Mucosa of descending colon (tissue), 3 donors: ENCODE measurements at regions not wholly inside any gene's neighbourhood (a gene's known extent, or its start where the extent isn't known, plus 50 kb on each side); places are given as distances from the start of the nearest gene placed in this dataset.

ENCODE experiments used
- ATAC-seq: fragments of 200-7000 bp; cut with Tn5 transposase; one replicate; pipeline ENCODE4 v1.9.1; 2020; ENCODE audit warnings: mild to moderate bottlenecking, moderate library complexity
- DNase-seq, 3 donors: peaks; one replicate each; pipeline ENCODE4 v3.0.0-alpha.2; 2020
- H3K36me3 ChIP-seq: fragments of 200-600 bp; one replicate; pipeline ENCODE4 v1.8.0; 2021; ENCODE audit warnings: low read depth, mild to moderate bottlenecking
- H3K4me1 ChIP-seq: fragments of 200-600 bp; one replicate; pipeline ENCODE4 v1.8.0; 2021; ENCODE audit warnings: low read depth, mild to moderate bottlenecking
- H3K4me3 ChIP-seq: fragments of 200-600 bp; one replicate; pipeline ENCODE4 v1.8.0; 2021; ENCODE audit warnings: mild to moderate bottlenecking
- H3K9me3 ChIP-seq: fragments of 200-600 bp; one replicate; pipeline ENCODE4 v1.8.0; 2021; ENCODE audit warnings: mild to moderate bottlenecking
- CTCF ChIP-seq: fragments of 200-600 bp; IDR thresholded peaks from one replicate; pipeline ENCODE4 v1.8.0; 2022; ENCODE audit warnings: antibody characterized with exemption, mild to moderate bottlenecking
- intact Hi-C, 2 donors: fragments of 100-400 bp; cut with DNase I in 1 of 2; cut with micrococcal nuclease in 1 of 2; formaldehyde crosslinking; loops; one replicate each; pipeline versions ENCODE4 v1.11.0 to v1.11.1; 2022; cut with DNase I, micrococcal nuclease
- donor health status: DM: no; HTN: no; CAD: no; lungs with moderate emphysema.
- donor health status: DM: no; HTN: no; CAD: no.
- donor health status: DM: no; HTN: yes; CAD: no.

GRCh38 chr4:156635051-156635450 is 336.5 kb downstream of the PDGFC start:
- no peak for DNase-seq
- no peak for TF ChIP-seq CTCF
- no peaks in the 10 kb centered on the region for H3K36me3 ChIP-seq
- no peaks in the 10 kb centered on the region for H3K4me1 ChIP-seq
- ATAC-seq, result no peak
- no peak overlapping the region for H3K4me3 ChIP-seq
- H3K9me3 ChIP-seq, result no peaks in the 10 kb centered on the region
- intact Hi-C loops, result no loop called here

GRCh38 chr4:156634612-156635011 is 337.0 kb downstream of the PDGFC start:
- H3K4me3 ChIP-seq, result no peak overlapping the region
- DNase-seq (no peak), ATAC-seq (no peak)
- no peaks in the 10 kb centered on the region for H3K36me3 ChIP-seq
- intact Hi-C loops, result no loop called here
- no peaks in the 10 kb centered on the region for H3K9me3 ChIP-seq
- no peaks in the 10 kb centered on the region for H3K4me1 ChIP-seq
- no peak for TF ChIP-seq CTCF

GRCh38 chr4:156633847-156634246 is 337.8 kb downstream of the PDGFC start:
- no peak for DNase-seq
- intact Hi-C loops, result no loop called here
- H3K36me3 ChIP-seq, result no peaks in the 10 kb centered on the region

GRCh38 chr4:156628858-156629257 is 342.7 kb downstream of the PDGFC start:
- no peaks in the 10 kb centered on the region for H3K4me1 ChIP-seq
- intact Hi-C loops, result no loop called here
- DNase-seq (no peak), ATAC-seq (no peak)
- no peaks in the 10 kb centered on the region for H3K9me3 ChIP-seq
- H3K4me3 ChIP-seq, result no peak overlapping the region
- no peak for TF ChIP-seq CTCF
- H3K36me3 ChIP-seq, result no peaks in the 10 kb centered on the region

More at GRCh38 chr4:156633847-156634246, 337.8 kb downstream of the PDGFC start:
- Histone ChIP-seq H3K9me3 (no peaks in the 10 kb centered on the region), H3K4me1 (no peaks in the 10 kb centered on the region), H3K4me3 (no peak overlapping the region)
- no peak for ATAC-seq
- TF ChIP-seq CTCF, result no peak

- intact Hi-C loops, result no loop called here
- no peak for DNase-seq
- TF ChIP-seq CTCF, result no peak
- no peak for ATAC-seq
- no peaks in the 10 kb centered on the region for H3K9me3 ChIP-seq
- H3K4me1 ChIP-seq, result no peaks in the 10 kb centered on the region
- H3K36me3 ChIP-seq, result no peaks in the 10 kb centered on the region
- H3K4me3 ChIP-seq, result no peak overlapping the region
Measured at GRCh38 chr4:156623376-156623775, 348.2 kb downstream of the PDGFC start.

GRCh38 chr4:156620786-156621185 is 350.8 kb downstream of the PDGFC start:
- intact Hi-C loops, result no loop called here
- no peak for TF ChIP-seq CTCF
- Histone ChIP-seq H3K4me1 (no peaks in the 10 kb centered on the region), H3K9me3 (no peaks in the 10 kb centered on the region), H3K4me3 (no peak overlapping the region), H3K36me3 (no peaks in the 10 kb centered on the region)
- ATAC-seq (no peak), DNase-seq (no peak)
